ENCODE measurements at regions not wholly inside any gene's neighbourhood (a gene's known extent, or its start where the extent isn't known, plus 50 kb on each side); places are given as distances from the start of the nearest gene placed in this dataset.

DNA sequence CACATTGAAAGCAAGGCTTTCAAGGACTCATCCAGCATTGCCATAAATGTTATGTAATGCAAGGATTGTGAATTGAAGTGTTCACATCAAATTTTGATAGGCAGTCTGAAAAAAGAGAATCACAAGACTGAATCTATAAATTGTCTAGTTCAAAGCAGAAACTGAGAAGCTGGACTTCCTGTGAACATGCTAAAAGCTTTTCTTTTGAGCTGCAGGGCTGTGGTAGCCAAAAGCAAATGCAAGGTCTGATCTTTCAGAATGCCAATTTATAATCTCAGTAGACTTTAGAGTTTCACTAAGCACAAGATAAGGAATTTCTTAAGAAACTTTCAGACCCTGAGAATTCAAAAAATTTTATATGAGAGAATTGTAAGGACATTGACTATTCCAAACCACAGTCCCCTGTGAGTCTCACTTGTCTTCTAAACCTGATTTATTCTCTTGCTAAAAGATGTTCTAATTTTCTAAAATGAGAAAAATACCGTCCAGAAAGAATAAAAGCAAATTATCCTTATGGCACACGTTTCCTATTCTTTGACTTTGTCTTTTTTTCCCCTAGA lies 1700.3 kb downstream of the OTOL1 start:
- dilution Hi-C loops (cut with MboI; ENCODE audit: extremely low pct_ligation_motif_present, low sequenced_read_pairs): no loop called here
- H3K4me2 ChIP-seq (ENCODE audit: insufficient read depth, low read length): no peak overlapping the region
- no peaks in the 10 kb centered on the region for H3K79me2 ChIP-seq (ENCODE audit: control insufficient read depth, insufficient read depth, low read length)
- H3K4me1 ChIP-seq (ENCODE audit: control insufficient read depth, extremely low read depth, insufficient read depth, low read length): no peaks in the 10 kb centered on the region
- H3K27ac ChIP-seq (ENCODE audit: insufficient read depth, low read depth, low read length): no peak overlapping the region
- DNase-seq (ENCODE audit: low read depth, low spot score) (no peak), FAIRE-seq (no peak)
- no TSS peak for BruUV-seq (replicated peaks)
- H3K9me3 ChIP-seq (replicated peaks; ENCODE audit: control insufficient read depth, insufficient read depth, low read length): no peaks in the 10 kb centered on the region
- POLR2A ChIA-PET: no interaction called here
- no peaks in the 10 kb centered on the region for H3K36me3 ChIP-seq (ENCODE audit: control insufficient read depth in 2 of 2, extremely low read depth in 1 of 2, insufficient read depth in 2 of 2, low read length in 2 of 2)
- CTCF ChIA-PET: no interaction called here
- H2AFZ ChIP-seq (ENCODE audit: low read depth, low read length): no peak overlapping the region
- no peaks in the 10 kb centered on the region for H3K9me1 ChIP-seq (replicated peaks; ENCODE audit: control insufficient read depth, extremely low read depth, insufficient read depth, low read length)
- H3K4me3 ChIP-seq (replicated peaks in 1 of 3; ENCODE audit: insufficient read depth in 1 of 3, low read depth in 1 of 3, low read length in 3 of 3): no peak overlapping the region
- intact Hi-C loops (cut with micrococcal nuclease): no loop called here
- no peak overlapping the region for H3K9ac ChIP-seq (replicated peaks; ENCODE audit: extremely low read depth, insufficient read depth, low read length)
- TF ChIP-seq GATA2 (IDR thresholded peaks at IDR 0.05; ENCODE audit: insufficient read depth, insufficient read length, low read depth, low read length): no peak
- TF ChIP-seq, protein P1, sequence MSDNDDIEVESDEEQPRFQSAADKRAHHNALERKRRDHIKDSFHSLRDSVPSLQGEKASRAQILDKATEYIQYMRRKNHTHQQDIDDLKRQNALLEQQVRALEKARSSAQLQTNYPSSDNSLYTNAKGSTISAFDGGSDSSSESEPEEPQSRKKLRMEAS (IDR thresholded peaks at IDR 0.05; ENCODE audit: insufficient read depth, insufficient read length): no peak
- TF ChIP-seq, protein P2, sequence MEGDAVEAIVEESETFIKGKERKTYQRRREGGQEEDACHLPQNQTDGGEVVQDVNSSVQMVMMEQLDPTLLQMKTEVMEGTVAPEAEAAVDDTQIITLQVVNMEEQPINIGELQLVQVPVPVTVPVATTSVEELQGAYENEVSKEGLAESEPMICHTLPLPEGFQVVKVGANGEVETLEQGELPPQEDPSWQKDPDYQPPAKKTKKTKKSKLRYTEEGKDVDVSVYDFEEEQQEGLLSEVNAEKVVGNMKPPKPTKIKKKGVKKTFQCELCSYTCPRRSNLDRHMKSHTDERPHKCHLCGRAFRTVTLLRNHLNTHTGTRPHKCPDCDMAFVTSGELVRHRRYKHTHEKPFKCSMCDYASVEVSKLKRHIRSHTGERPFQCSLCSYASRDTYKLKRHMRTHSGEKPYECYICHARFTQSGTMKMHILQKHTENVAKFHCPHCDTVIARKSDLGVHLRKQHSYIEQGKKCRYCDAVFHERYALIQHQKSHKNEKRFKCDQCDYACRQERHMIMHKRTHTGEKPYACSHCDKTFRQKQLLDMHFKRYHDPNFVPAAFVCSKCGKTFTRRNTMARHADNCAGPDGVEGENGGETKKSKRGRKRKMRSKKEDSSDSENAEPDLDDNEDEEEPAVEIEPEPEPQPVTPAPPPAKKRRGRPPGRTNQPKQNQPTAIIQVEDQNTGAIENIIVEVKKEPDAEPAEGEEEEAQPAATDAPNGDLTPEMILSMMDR (IDR thresholded peaks at IDR 0.05; ENCODE audit: extremely low read depth in 1 of 2, insufficient read depth in 1 of 2, low read depth in 1 of 2, low read length in 2 of 2): no peak
- H4K20me1 ChIP-seq (replicated peaks; ENCODE audit: control insufficient read depth, extremely low read depth, insufficient read depth, low read length): no peaks in the 10 kb centered on the region
- H3K27me3 ChIP-seq (ENCODE audit: control insufficient read depth in 2 of 2, insufficient read depth in 2 of 2, low read length in 2 of 2): no peaks in the 10 kb centered on the region

DNA sequence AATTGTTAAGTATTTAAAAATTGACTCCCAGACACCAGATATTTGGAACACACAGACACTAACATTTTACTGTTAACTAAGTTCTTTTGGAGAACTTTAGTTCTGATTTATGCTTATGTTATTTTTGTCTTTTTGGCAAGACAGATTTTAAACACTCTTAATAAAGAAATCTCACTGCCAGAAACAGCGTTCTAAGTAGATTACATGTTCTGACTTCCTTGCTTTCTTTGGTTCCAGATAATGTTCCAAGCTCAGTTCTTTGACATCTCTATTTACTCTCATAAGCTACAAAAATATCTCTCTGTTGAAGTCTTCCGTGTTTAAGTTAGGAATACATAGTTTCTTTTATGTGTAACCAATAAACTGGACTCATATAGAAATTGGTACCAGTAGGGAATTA lies 1699.6 kb downstream of the OTOL1 start:
- H3K9ac ChIP-seq (replicated peaks; ENCODE audit: extremely low read depth, insufficient read depth, low read length): no peak overlapping the region
- intact Hi-C loops (cut with micrococcal nuclease) (no loop called here), dilution Hi-C loops (cut with MboI; ENCODE audit: extremely low pct_ligation_motif_present, low sequenced_read_pairs) (no loop called here)
- no peaks in the 10 kb centered on the region for H3K4me1 ChIP-seq (ENCODE audit: control insufficient read depth, extremely low read depth, insufficient read depth, low read length)
- CTCF ChIA-PET: no interaction called here
- H3K4me2 ChIP-seq (ENCODE audit: insufficient read depth, low read length): no peak overlapping the region
- BruUV-seq (replicated peaks): no TSS peak
- no peak overlapping the region for H3K27ac ChIP-seq (ENCODE audit: insufficient read depth, low read depth, low read length)
- H2AFZ ChIP-seq (ENCODE audit: low read depth, low read length): no peak overlapping the region
- no peaks in the 10 kb centered on the region for H3K79me2 ChIP-seq (ENCODE audit: control insufficient read depth, insufficient read depth, low read length)
- DNase-seq (ENCODE audit: low read depth, low spot score) (no peak), FAIRE-seq (no peak)
- POLR2A ChIA-PET: no interaction called here
- H3K27me3 ChIP-seq (ENCODE audit: control insufficient read depth in 2 of 2, insufficient read depth in 2 of 2, low read length in 2 of 2): no peaks in the 10 kb centered on the region
- TF ChIP-seq FOS (IDR thresholded peaks at IDR 0.05; ENCODE audit: borderline replicate concordance, insufficient read depth, low read length) (no peak), GATA2 (IDR thresholded peaks at IDR 0.05; ENCODE audit: insufficient read depth, insufficient read length, low read depth, low read length) (no peak)
- H4K20me1 ChIP-seq (replicated peaks; ENCODE audit: control insufficient read depth, extremely low read depth, insufficient read depth, low read length): no peaks in the 10 kb centered on the region
- H3K9me1 ChIP-seq (replicated peaks; ENCODE audit: control insufficient read depth, extremely low read depth, insufficient read depth, low read length): no peaks in the 10 kb centered on the region
- H3K9me3 ChIP-seq (replicated peaks; ENCODE audit: control insufficient read depth, insufficient read depth, low read length): no peaks in the 10 kb centered on the region
- no peaks in the 10 kb centered on the region for H3K36me3 ChIP-seq (ENCODE audit: control insufficient read depth in 2 of 2, extremely low read depth in 1 of 2, insufficient read depth in 2 of 2, low read length in 2 of 2)
- H3K4me3 ChIP-seq (replicated peaks in 1 of 3; ENCODE audit: insufficient read depth in 1 of 3, low read depth in 1 of 3, low read length in 3 of 3): no peak overlapping the region

All from endothelial cell of umbilical vein (primary cell).